ENCODE measurements at regions not wholly inside any gene's neighbourhood (a gene's known extent, or its start where the extent isn't known, plus 50 kb on each side); places are given as distances from the start of the nearest gene placed in this dataset.

GRCh38 chr9:81373294-81373693 lies 316.1 kb downstream of the TLE1 start:
- no peak for DNase-seq (ENCODE audit: low spot score)
- no peak for TF ChIP-seq CTCF (IDR thresholded peaks at IDR 0.05; ENCODE audit: extremely low read depth, missing control alignments)

DNA sequence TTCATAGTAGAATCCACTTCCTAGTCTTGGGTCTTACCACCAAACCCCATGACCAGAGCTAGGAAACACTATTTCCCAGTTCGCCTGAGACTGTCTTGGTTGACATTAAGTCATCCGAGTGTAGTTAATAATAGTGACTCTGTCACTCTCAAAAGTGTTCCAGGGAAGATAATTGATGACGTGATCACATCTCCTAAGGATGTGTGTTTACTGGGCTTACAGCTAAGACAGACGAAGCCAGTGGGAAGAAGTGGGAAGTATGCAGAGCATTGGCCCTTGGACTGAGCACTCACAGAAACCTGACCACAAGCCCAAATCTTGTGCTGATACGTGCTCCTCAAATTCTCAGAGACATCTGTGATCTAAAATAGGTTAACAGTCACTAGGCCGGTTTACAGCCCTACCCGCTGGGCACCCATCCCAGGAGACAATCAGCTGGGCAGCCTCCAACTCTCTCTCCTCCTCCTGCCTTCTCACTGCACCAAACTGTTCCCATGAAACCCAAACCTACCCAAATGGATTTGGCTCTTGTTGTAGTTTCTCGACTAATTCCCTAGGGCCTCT lies 316.6 kb downstream of the TLE1 start:
- no peak for DNase-seq (ENCODE audit: low spot score)
- TF ChIP-seq CTCF (IDR thresholded peaks at IDR 0.05; ENCODE audit: extremely low read depth, missing control alignments) = no peak

GRCh38 chr9:81371824-81372223 lies 317.5 kb downstream of the TLE1 start:
- no peak for TF ChIP-seq CTCF (IDR thresholded peaks at IDR 0.05; ENCODE audit: extremely low read depth, missing control alignments)
- no peak for DNase-seq (ENCODE audit: low spot score)

- no peak for DNase-seq (ENCODE audit: low spot score)
- no peak for TF ChIP-seq CTCF (IDR thresholded peaks at IDR 0.05; ENCODE audit: extremely low read depth, missing control alignments)
Observed at GRCh38 chr9:81370650-81371049, 318.7 kb downstream of the TLE1 start.

- TF ChIP-seq CTCF (IDR thresholded peaks at IDR 0.05; ENCODE audit: extremely low read depth, missing control alignments) = no peak
- DNase-seq (ENCODE audit: low spot score) = no peak
Observed at GRCh38 chr9:81370096-81370495, 319.3 kb downstream of the TLE1 start.

DNA sequence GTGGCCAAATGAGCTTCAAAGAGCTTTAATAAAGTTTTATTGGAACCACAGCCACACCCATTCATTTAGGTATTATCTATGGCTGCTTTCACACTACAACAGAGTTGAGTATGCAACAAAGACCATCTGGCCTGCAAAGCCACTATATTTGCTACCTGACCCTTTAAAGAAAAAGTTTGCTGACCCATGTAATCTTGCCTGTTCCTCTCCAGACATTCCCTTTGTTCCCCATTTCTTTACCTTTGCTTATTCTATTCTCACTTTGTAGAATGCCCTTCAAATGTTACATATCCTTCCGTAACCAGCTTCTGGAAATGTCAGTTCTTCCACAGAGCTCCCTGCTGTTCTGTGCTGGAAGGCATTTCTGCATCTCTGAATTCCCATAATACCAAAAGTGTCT lies 320.2 kb downstream of the TLE1 start:
- no peak for TF ChIP-seq CTCF (IDR thresholded peaks at IDR 0.05; ENCODE audit: extremely low read depth, missing control alignments)
- DNase-seq (ENCODE audit: low spot score) = no peak

- DNase-seq (ENCODE audit: low spot score) = no peak
- TF ChIP-seq CTCF (IDR thresholded peaks at IDR 0.05; ENCODE audit: extremely low read depth, missing control alignments) = no peak
Observed at GRCh38 chr9:81363916-81364480, 325.3 kb downstream of the TLE1 start.
